HG02852 (cell line): ENCODE measurements at regions not wholly inside any gene's neighbourhood (a gene's known extent, or its start where the extent isn't known, plus 50 kb on each side); places are given as distances from the start of the nearest gene placed in this dataset.
"Not testable (repeated sequence)": the region's sequence is repeated elsewhere in the genome, so short reads cannot be mapped to it uniquely, and the experiment has no call there.

Experiments
- ATAC-seq: cut with Tn5 transposase; IDR thresholded peaks from one replicate; pipeline ENCODE4 v1.9.1; 2021; ENCODE audit warnings: mild to moderate bottlenecking, moderate library complexity; ENCODE audit not compliant: unreplicated experiment

DNA sequence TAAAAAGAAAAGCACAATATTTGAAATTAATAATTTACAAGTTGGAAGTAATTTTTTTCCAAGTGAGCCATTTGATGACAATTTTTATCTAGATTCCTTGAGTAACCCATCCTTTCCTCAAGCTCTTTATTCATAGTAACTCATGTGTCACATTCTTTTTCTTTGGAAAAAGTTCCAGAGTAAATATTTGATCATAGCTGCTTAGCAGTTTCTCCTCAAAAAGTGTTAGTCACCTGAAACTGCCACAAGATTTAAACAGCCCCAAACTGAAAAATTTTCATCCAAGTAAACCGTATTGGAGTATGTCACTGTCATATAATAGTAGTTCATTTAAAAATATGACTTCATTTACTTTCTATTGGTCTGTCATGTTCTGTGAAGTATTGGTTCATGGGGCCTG is 94.6 kb upstream of the CASK start:
- ATAC-seq = no peak

GRCh38 chrX:42000836-42001235 is 77.5 kb upstream of the CASK start:
- no peak for ATAC-seq

GRCh38 chrX:41984628-41985027 is 61.3 kb upstream of the CASK start:
- ATAC-seq = no peak

DNA sequence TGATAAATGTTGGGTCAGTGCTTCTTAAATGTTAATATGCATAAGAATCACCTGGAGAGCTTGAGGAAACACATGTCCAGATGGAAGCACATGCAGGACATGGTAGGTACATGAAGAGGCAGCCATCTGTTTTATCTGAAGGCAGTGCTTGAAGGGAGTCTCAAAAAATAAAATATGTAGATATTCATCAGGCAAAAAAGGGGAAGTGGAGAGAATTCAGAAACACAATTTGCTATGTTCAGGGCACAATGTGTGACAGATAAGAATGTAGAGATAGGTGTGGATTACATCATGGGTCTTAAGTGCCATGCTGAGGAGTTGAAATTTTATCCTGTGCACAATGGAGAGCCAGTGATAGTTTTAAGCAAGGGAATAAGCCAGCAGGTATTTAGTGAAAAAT is 59.6 kb upstream of the CASK start:
- ATAC-seq = no peak

DNA sequence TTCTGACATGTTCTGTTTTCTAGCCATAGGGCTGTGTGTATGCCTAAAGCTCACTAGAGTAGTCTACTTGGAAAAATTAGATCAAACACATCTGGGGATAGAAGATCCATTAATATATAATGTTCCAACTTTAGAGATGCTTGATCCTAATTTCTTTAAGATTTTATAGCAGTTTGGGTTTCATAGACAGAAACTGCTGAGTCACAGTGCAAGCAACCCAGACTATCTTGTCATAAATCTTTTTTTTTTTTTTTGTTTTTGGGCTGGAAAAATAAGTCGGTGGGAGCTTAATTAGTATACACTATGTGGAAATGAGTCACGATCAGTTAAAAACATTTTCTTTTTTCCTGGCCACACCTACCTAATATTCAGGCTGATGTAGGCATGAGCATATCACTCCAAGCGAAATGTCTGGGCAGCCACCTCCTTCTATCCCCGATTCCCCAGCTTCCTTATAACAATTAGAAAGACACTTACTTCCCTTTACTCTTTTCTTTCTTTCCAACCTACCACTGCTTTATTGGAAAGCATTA is 58.2 kb upstream of the CASK start:
- ATAC-seq = no peak

DNA sequence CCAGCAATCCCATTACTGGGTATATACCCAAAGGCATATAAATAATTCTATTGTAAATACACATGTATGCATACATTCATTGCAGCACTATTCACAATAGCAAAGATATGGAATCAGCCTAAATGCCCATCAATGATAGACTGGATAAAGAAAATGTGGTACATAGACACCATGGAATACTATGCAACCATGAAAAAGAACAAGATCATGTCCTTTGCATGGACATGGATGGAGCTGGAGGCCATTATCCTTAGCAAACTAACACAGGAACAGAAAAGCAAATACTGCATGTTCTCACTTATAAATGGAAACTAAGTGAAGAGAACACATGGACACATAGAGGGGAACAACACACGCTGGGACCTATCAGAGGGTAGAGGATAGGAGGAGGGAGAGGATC is 51.3 kb upstream of the CASK start:
- not testable (repeated sequence) for ATAC-seq

GRCh38 chrX:41973208-41973607 is 49.9 kb upstream of the CASK start:
- ATAC-seq = no peak
